Endothelial cell of umbilical vein (primary cell): ENCODE measurements at regions not wholly inside any gene's neighbourhood (a gene's known extent, or its start where the extent isn't known, plus 50 kb on each side); places are given as distances from the start of the nearest gene placed in this dataset.

Experiments used
- BruUV-seq: library from RNA; stranded (reverse); fragments of 400-500 nt; replicated peaks from 2 replicates; lab custom pipeline; 2021; lab: Mats Ljungman, UMichigan
- CTCF ChIA-PET: fragments of 300-600, 350-600 bp; sonication (Branson Sonifier 250); formaldehyde crosslinking; loops from one replicate; lab custom pipeline; 2021; ENCODE audit warnings: antibody characterized with exemption, inconsistent platforms; lab: Charles Lee
- POLR2A ChIA-PET: fragments of 300-600, 350-600 bp; sonication (Branson Sonifier 250); formaldehyde crosslinking; loops from one replicate; lab custom pipeline; 2021; ENCODE audit warnings: antibody characterized with exemption, inconsistent platforms; lab: Charles Lee
- DNase-seq: peaks from one replicate; pipeline ENCODE4 v3.0.0-alpha.2; 2011; ENCODE audit warnings: low read depth, low spot score
- FAIRE-seq: peaks from 2 replicates; lab custom pipeline; 2011; peaks lifted over from hg19 to GRCh38; lab: Jason Lieb, UNC
- H2AFZ ChIP-seq: 2 replicates; pipeline ENCODE4 v1.6.0; 2012; ENCODE audit warnings: low read depth, low read length, control low read depth, inconsistent platforms
- H3K27ac ChIP-seq: 2 replicates; pipeline ENCODE4 v1.5.1; 2011; ENCODE audit warnings: low read depth, mild to moderate bottlenecking, control low read depth, low read length, moderate library complexity; ENCODE audit not compliant: insufficient read depth
- H3K27me3 ChIP-seq, 2 experiments: 2 replicates each; pipeline versions ENCODE4 v1.6.0 to v1.6.1; 2011; ENCODE audit warnings: low read length in 2 of 2, mixed read lengths in 1 of 2; ENCODE audit not compliant: control insufficient read depth in 2 of 2, insufficient read depth in 2 of 2
- H3K36me3 ChIP-seq, 2 experiments: 2 replicates in 1 of 2; 3 replicates in 1 of 2; pipeline ENCODE4 v1.5.1; 2011; ENCODE audit warnings: low read length in 2 of 2, mild to moderate bottlenecking in 1 of 2, moderate library complexity in 1 of 2; ENCODE audit not compliant: control insufficient read depth in 2 of 2, insufficient read depth in 2 of 2; ENCODE audit errors: extremely low read depth in 1 of 2
- H3K4me1 ChIP-seq: 3 replicates; pipeline ENCODE4 v1.5.1; 2011; ENCODE audit warnings: mild to moderate bottlenecking, low read length; ENCODE audit not compliant: control insufficient read depth, insufficient read depth; ENCODE audit errors: extremely low read depth
- H3K4me2 ChIP-seq: 2 replicates; pipeline ENCODE4 v1.6.1; 2011; ENCODE audit warnings: low read length, control low read depth, mixed read lengths; ENCODE audit not compliant: insufficient read depth
- H3K4me3 ChIP-seq, 3 experiments: fragments of 200-600 bp in 1 of 3; sonication (generic), shearing (Covaris generic) in 1 of 3; replicated peaks in 1 of 3; 2 replicates each; pipeline ENCODE4 v1.5.1; 2011 to 2016; ENCODE audit warnings: control low read depth in 3 of 3, low read length in 3 of 3, mild to moderate bottlenecking in 2 of 3, inconsistent platforms in 1 of 3, low read depth in 1 of 3, moderate library complexity in 1 of 3; ENCODE audit not compliant: insufficient read depth in 1 of 3
- H3K79me2 ChIP-seq: 2 replicates; pipeline ENCODE4 v1.6.0; 2012; ENCODE audit warnings: low read length, inconsistent platforms; ENCODE audit not compliant: control insufficient read depth, insufficient read depth
- H3K9ac ChIP-seq: replicated peaks from 2 replicates; pipeline ENCODE3; 2011; ENCODE audit warnings: low read length, control low read depth; ENCODE audit not compliant: insufficient read depth; ENCODE audit errors: extremely low read depth
- H3K9me1 ChIP-seq: replicated peaks from 3 replicates; pipeline ENCODE4 v1.6.0; 2011; ENCODE audit warnings: mild to moderate bottlenecking, low read length; ENCODE audit not compliant: control insufficient read depth, insufficient read depth; ENCODE audit errors: extremely low read depth
- H3K9me3 ChIP-seq: replicated peaks from 2 replicates; pipeline ENCODE4 v1.5.1; 2012; ENCODE audit warnings: low read length, inconsistent platforms; ENCODE audit not compliant: control insufficient read depth, insufficient read depth
- H4K20me1 ChIP-seq: replicated peaks from 2 replicates; pipeline ENCODE3; 2011; ENCODE audit warnings: mild to moderate bottlenecking, low read length; ENCODE audit not compliant: control insufficient read depth, insufficient read depth; ENCODE audit errors: extremely low read depth
- CTCF ChIP-seq, 2 donors: IDR thresholded peaks; 1 replicate in 1 of 2; 2 replicates in 1 of 2; pipeline ENCODE4 v1.5.1; 2011; ENCODE audit warnings: low read length in 2 of 2, mild to moderate bottlenecking in 2 of 2, moderate library complexity in 2 of 2, control low read depth in 1 of 2, inconsistent platforms in 1 of 2, low read depth in 1 of 2; ENCODE audit not compliant: insufficient read depth in 1 of 2; ENCODE audit errors: extremely low read depth in 1 of 2
- EZH2 ChIP-seq: IDR thresholded peaks from 2 replicates; pipeline ENCODE4 v1.6.1; 2012; ENCODE audit warnings: borderline replicate concordance, low read depth, mild to moderate bottlenecking, moderate library complexity, low read length, inconsistent platforms; ENCODE audit not compliant: severe bottlenecking
- FOS ChIP-seq: IDR thresholded peaks from 2 replicates; pipeline ENCODE4 v1.6.1; 2011; ENCODE audit warnings: mild to moderate bottlenecking, low read length, moderate library complexity, borderline replicate concordance; ENCODE audit not compliant: insufficient read depth
- GATA2 ChIP-seq: IDR thresholded peaks from 2 replicates; pipeline ENCODE4 v1.7.0; 2011; ENCODE audit warnings: low read depth, mild to moderate bottlenecking, moderate library complexity, mixed read lengths, low read length; ENCODE audit not compliant: insufficient read length, insufficient read depth
- JUN ChIP-seq: IDR thresholded peaks from 2 replicates; pipeline ENCODE4 v1.6.1; 2011; ENCODE audit warnings: borderline replicate concordance, low read depth; ENCODE audit not compliant: insufficient read length, insufficient read depth
- MAX ChIP-seq: IDR thresholded peaks from 2 replicates; pipeline ENCODE4 v1.6.1; 2011; ENCODE audit not compliant: insufficient read depth, insufficient read length
- MYC ChIP-seq: IDR thresholded peaks from one replicate; pipeline ENCODE4 v1.6.1; 2011; ENCODE audit warnings: mild to moderate bottlenecking, low read depth, low read length
- POLR2A ChIP-seq: IDR thresholded peaks from 2 replicates; pipeline ENCODE4 v1.6.1; 2012; ENCODE audit warnings: low read depth, mild to moderate bottlenecking, control low read depth, low read length
- POLR2AphosphoS5 ChIP-seq: IDR thresholded peaks from 2 replicates; pipeline ENCODE4 v1.6.1; 2012; ENCODE audit warnings: low read depth, mild to moderate bottlenecking, control low read depth, low read length, moderate library complexity; ENCODE audit not compliant: insufficient read depth
- dilution Hi-C: fragments of 300-500 bp; cut with MboI; formaldehyde crosslinking; loops from one replicate; pipeline ENCODE4 v1.15.0; 2019; ENCODE audit warnings: low sequenced_read_pairs; ENCODE audit not compliant: extremely low pct_ligation_motif_present
- intact Hi-C: fragments of 100-400 bp; cut with micrococcal nuclease; formaldehyde crosslinking; loops from one replicate; pipeline ENCODE4 v1.10.0; 2022

- ChIA-PET CTCF (interaction anchor here (0.6 to 2.0 kb wide), 11 partner anchors 8 to 338 kb away, joined by 3 to 12 read pairs (median 3); no protein-coding TSS in a partner anchor), POLR2A (no interaction called here)
- no peaks in the 10 kb centered on the region for H3K9me1 ChIP-seq
- H3K4me1 ChIP-seq, result peaks cover 10% of the 10 kb centered on the region
- dilution Hi-C loops (no loop called here), intact Hi-C loops (loop anchor here (10.0 kb wide), 1 partner anchor 369 kb away; no protein-coding TSS in a partner anchor)
- no peaks in the 10 kb centered on the region for H3K36me3 ChIP-seq
- H3K27me3 ChIP-seq, result no peaks in the 10 kb centered on the region
- TF ChIP-seq GATA2 (peak; percentile 69), POLR2A (no peak)
- peak; percentile 89 for FAIRE-seq
- BruUV-seq, result no TSS peak
- no peaks in the 10 kb centered on the region for H3K79me2 ChIP-seq
- no peak overlapping the region for H3K27ac ChIP-seq
- no peaks in the 10 kb centered on the region for H3K9me3 ChIP-seq
- peak overlapping the region; percentile 17 for H3K9ac ChIP-seq
- peak; percentile 50 for DNase-seq
- peak overlapping the region in 1 of 3 experiments; percentile 6 for H3K4me3 ChIP-seq
- H4K20me1 ChIP-seq, result no peaks in the 10 kb centered on the region
- peak overlapping the region; percentile 74 for H3K4me2 ChIP-seq
- H2AFZ ChIP-seq, result peak overlapping the region; percentile 61
Observed at GRCh38 chr18:22335731-22336198, 82.0 kb downstream of the CTAGE1 start.

- TF ChIP-seq JUN, result no peak
- TF ChIP-seq MAX, result no peak
- no peak for TF ChIP-seq CTCF (IDR thresholded peaks at IDR 0.05; ENCODE audit: extremely low read depth in 1 of 2, insufficient read depth in 1 of 2, low read depth in 1 of 2, low read length in 2 of 2)
- TF ChIP-seq FOS, result no peak
- no peak for TF ChIP-seq POLR2A
- no peak for TF ChIP-seq EZH2
- TF ChIP-seq MYC, result no peak
- TF ChIP-seq GATA2, result no peak
- no peak for TF ChIP-seq POLR2AphosphoS5
- intact Hi-C loops (loop anchor here (10.0 kb wide), 1 partner anchor 370 kb away; no protein-coding TSS in a partner anchor), dilution Hi-C loops (no loop called here)
- Histone ChIP-seq H3K27ac (no peak overlapping the region), H3K36me3 (no peaks in the 10 kb centered on the region), H4K20me1 (no peaks in the 10 kb centered on the region), H3K79me2 (no peaks in the 10 kb centered on the region), H3K4me3 (no peak overlapping the region), H3K4me1 (peaks cover 10% of the 10 kb centered on the region), H3K9me3 (no peaks in the 10 kb centered on the region), H3K4me2 (no peak overlapping the region), H2AFZ (no peak overlapping the region), H3K27me3 (no peaks in the 10 kb centered on the region), H3K9ac (no peak overlapping the region), H3K9me1 (no peaks in the 10 kb centered on the region)
- ChIA-PET POLR2A (no interaction called here), CTCF (interaction anchor here (0.9 kb wide), 1 partner anchor 16 kb away, joined by 3 read pairs; no protein-coding TSS in a partner anchor)
- DNase-seq, result no peak
- FAIRE-seq, result no peak
- BruUV-seq, result no TSS peak
Observed at GRCh38 chr18:22334567-22334966, 83.1 kb downstream of the CTAGE1 start.
